GM12878 (cell line): ENCODE measurements at regions not wholly inside any gene's neighbourhood (a gene's known extent, or its start where the extent isn't known, plus 50 kb on each side); places are given as distances from the start of the nearest gene placed in this dataset.

ENCODE experiments used
- ATAC-seq: fragments of 200-7000 bp; cut with Tn5 transposase; 3 replicates; pipeline ENCODE4 v1.9.1; 2020; ENCODE audit warnings: mild to moderate bottlenecking, moderate library complexity
- BruUV-seq: library from RNA; stranded (reverse); fragments of 400-500 nt; replicated peaks from 2 replicates; lab custom pipeline; 2021; lab: Mats Ljungman, UMichigan
- CTCF ChIA-PET: fragments of 300-600 bp; sonication (Branson Sonifier 250); formaldehyde crosslinking; extraction: SDS; loops from one replicate; lab custom pipeline; 2021; ENCODE audit warnings: inconsistent platforms; lab: Yijun Ruan, JAX
- POLR2A ChIA-PET: fragments of 350-600 bp; formaldehyde crosslinking; extraction: SDS; loops from one replicate; lab custom pipeline; 2021; ENCODE audit warnings: inconsistent platforms; lab: Charles Lee
- RAD21 ChIA-PET: fragments of 300-600 bp; sonication (Branson Sonifier 250); formaldehyde crosslinking; loops from one replicate; lab custom pipeline; 2023; ENCODE audit warnings: antibody characterized with exemption; ENCODE audit not compliant: unreplicated experiment; lab: Charles Lee
- SMC1A ChIA-PET: fragments of 300-600 bp; sonication (Branson Sonifier 250); formaldehyde crosslinking; loops from one replicate; lab custom pipeline; 2023; ENCODE audit not compliant: unreplicated experiment, uncharacterized antibody; lab: Charles Lee
- DNase-seq: peaks from one replicate; pipeline ENCODE4 v3.0.0-alpha.2; 2011; ENCODE audit warnings: low read depth, low spot score
- FAIRE-seq: peaks from 3 replicates; lab custom pipeline; 2011; peaks lifted over from hg19 to GRCh38; lab: Jason Lieb, UNC
- H2AFZ ChIP-seq: 2 replicates; pipeline ENCODE4 v1.6.0; 2011; ENCODE audit warnings: low read depth, low read length, control low read depth; ENCODE audit not compliant: control insufficient read depth
- H3K27ac ChIP-seq: 2 replicates; pipeline ENCODE4 v1.5.1; 2011; ENCODE audit warnings: control low read depth; ENCODE audit not compliant: control insufficient read depth, insufficient read depth
- H3K27me3 ChIP-seq, 2 experiments: replicated peaks in 1 of 2; 2 replicates each; pipeline versions ENCODE4 v1.6.0 to v1.6.1; 2011; ENCODE audit warnings: low read length in 1 of 2; ENCODE audit not compliant: control insufficient read depth in 2 of 2, insufficient read depth in 2 of 2
- H3K36me3 ChIP-seq, 2 experiments: 2 replicates each; pipeline ENCODE4 v1.5.1; 2011; ENCODE audit warnings: low read length in 1 of 2; ENCODE audit not compliant: control insufficient read depth in 2 of 2, insufficient read depth in 2 of 2
- H3K4me1 ChIP-seq: 2 replicates; pipeline ENCODE4 v1.6.1; 2011; ENCODE audit warnings: mild to moderate bottlenecking, low read length, moderate library complexity, mixed read lengths; ENCODE audit not compliant: control insufficient read depth, insufficient read depth
- H3K4me2 ChIP-seq: 2 replicates; pipeline ENCODE4 v1.6.0; 2011; ENCODE audit warnings: control low read depth; ENCODE audit not compliant: control insufficient read depth, insufficient read depth
- H3K4me3 ChIP-seq: fragments of 200-600 bp; sonication (generic); 2 replicates; pipeline ENCODE4 v1.5.1; 2016
- H3K79me2 ChIP-seq: 2 replicates; pipeline ENCODE4 v1.6.0; 2011; ENCODE audit warnings: low read length; ENCODE audit not compliant: control insufficient read depth, insufficient read depth
- H3K9ac ChIP-seq: 2 replicates; pipeline ENCODE4 v1.8.0; 2011; ENCODE audit warnings: low read length, control low read depth, mixed read lengths; ENCODE audit not compliant: control insufficient read depth, insufficient read depth
- H3K9me3 ChIP-seq: replicated peaks from 3 replicates; pipeline ENCODE4 v1.5.1; 2011; ENCODE audit warnings: mild to moderate bottlenecking, low read length; ENCODE audit not compliant: control insufficient read depth, insufficient read depth
- H4K20me1 ChIP-seq: 2 replicates; pipeline ENCODE4 v1.6.0; 2011; ENCODE audit not compliant: control insufficient read depth, insufficient read depth
- ASH2L ChIP-seq: fragments of 300-600, 200-600 bp; sonication (generic); IDR thresholded peaks from 2 replicates; pipeline ENCODE4 v1.6.1; 2017; ENCODE audit warnings: low read depth, mild to moderate bottlenecking, borderline replicate concordance
- ATF7 ChIP-seq: fragments of 450-650 bp; IDR thresholded peaks from 2 replicates; pipeline ENCODE4 v1.6.1; 2016; ENCODE audit warnings: low read depth, mild to moderate bottlenecking
- BACH1 ChIP-seq: fragments of 450-650 bp; IDR thresholded peaks from 2 replicates; pipeline ENCODE4 v1.6.1; 2017; ENCODE audit warnings: mild to moderate bottlenecking, borderline replicate concordance
- BHLHE40 ChIP-seq, 2 experiments: fragments of 450-650 bp in 1 of 2; IDR thresholded peaks; 2 replicates each; pipeline ENCODE4 v1.6.1; 2011 to 2017; ENCODE audit warnings: low read depth in 2 of 2, borderline replicate concordance in 1 of 2, improper control_type of control experiment in 1 of 2, low read length in 1 of 2, mild to moderate bottlenecking in 1 of 2
- EGR1 ChIP-seq, 2 experiments: IDR thresholded peaks; 1 replicate in 1 of 2; 2 replicates in 1 of 2; pipeline ENCODE4 v1.6.1; 2011 to 2012; ENCODE audit warnings: low read depth in 2 of 2, low read length in 2 of 2, borderline replicate concordance in 1 of 2, mild to moderate bottlenecking in 1 of 2, moderate library complexity in 1 of 2
- ESRRA ChIP-seq: IDR thresholded peaks from 2 replicates; pipeline ENCODE4 v1.6.1; 2012; ENCODE audit warnings: mild to moderate bottlenecking, low read length, improper control_type of control experiment
- FOXM1 ChIP-seq: IDR thresholded peaks from 2 replicates; pipeline ENCODE4 v1.6.1; 2012; ENCODE audit warnings: low read depth, mild to moderate bottlenecking, inconsistent platforms, low read length, moderate library complexity
- HCFC1 ChIP-seq: fragments of 150-350 bp; IDR thresholded peaks from 2 replicates; pipeline ENCODE4 v1.6.1; 2014; ENCODE audit warnings: low read length
- JUNB ChIP-seq: IDR thresholded peaks from 2 replicates; pipeline ENCODE4 v1.6.1; 2016; ENCODE audit warnings: antibody characterized with exemption, mild to moderate bottlenecking
- JUND ChIP-seq: IDR thresholded peaks from 2 replicates; pipeline ENCODE4 v1.6.1; 2012; ENCODE audit warnings: low read depth, mild to moderate bottlenecking, low read length, improper control_type of control experiment, moderate library complexity
- KDM1A ChIP-seq: fragments of 200-600 bp; sonication (generic); IDR thresholded peaks from 2 replicates; pipeline ENCODE4 v1.6.1; 2016; ENCODE audit warnings: borderline replicate concordance
- MTA3 ChIP-seq: IDR thresholded peaks from 2 replicates; pipeline ENCODE4 v1.6.1; 2012; ENCODE audit warnings: low read length, inconsistent platforms, borderline replicate concordance
- PKNOX1 ChIP-seq: fragments of 450-650 bp; IDR thresholded peaks from 2 replicates; pipeline ENCODE4 v1.6.1; 2016; ENCODE audit warnings: mild to moderate bottlenecking
- SMARCA5 ChIP-seq: fragments of 450-650 bp; IDR thresholded peaks from 2 replicates; pipeline ENCODE4 v1.6.1; 2017; ENCODE audit warnings: mild to moderate bottlenecking
- SPI1 ChIP-seq: IDR thresholded peaks from 2 replicates; pipeline ENCODE4 v1.6.1; 2011; ENCODE audit warnings: low read depth, mild to moderate bottlenecking, low read length, moderate library complexity, borderline replicate concordance; ENCODE audit not compliant: insufficient read depth
- SRF ChIP-seq, 2 experiments: IDR thresholded peaks; 2 replicates each; pipeline ENCODE4 v1.6.1; 2011; ENCODE audit warnings: low read depth in 2 of 2, low read length in 2 of 2, mild to moderate bottlenecking in 1 of 2, moderate library complexity in 1 of 2
- STAT3 ChIP-seq: IDR thresholded peaks from 2 replicates; pipeline ENCODE4 v1.6.1; 2011; ENCODE audit warnings: low read depth, low read length, improper control_type of control experiment
- ZNF622 ChIP-seq: fragments of 450-650 bp; IDR thresholded peaks from 2 replicates; pipeline ENCODE4 v1.6.1; 2017; ENCODE audit warnings: mild to moderate bottlenecking, inconsistent platforms
- ZZZ3 ChIP-seq: IDR thresholded peaks from 2 replicates; pipeline ENCODE4 v1.6.1; 2011; ENCODE audit warnings: low read depth; ENCODE audit not compliant: control insufficient read depth, insufficient read length
- WGBS: methylation state at CpG from one replicate; pipeline ENCODE4 v1.1.6; 2016; ENCODE audit warnings: low lambda C conversion rate; ENCODE audit not compliant: insufficient replicate concordance, insufficient coverage; ENCODE audit errors: missing lambda C conversion rate; 5-methylcytosine and 5-hydroxymethylcytosine counted together
- in situ Hi-C: fragments of 300-500 bp; cut with MboI; formaldehyde crosslinking; loops from 9 replicates; pipeline ENCODE4 v1.14.3; 2018; ENCODE audit warnings: mixed read lengths
- intact Hi-C: fragments of 100-400 bp; cut with micrococcal nuclease; formaldehyde crosslinking; loops from one replicate; pipeline ENCODE4 v1.14.2; 2022; ENCODE audit not compliant: unreplicated experiment
- TF ChIP-seq, protein P1 (sequence below): IDR thresholded peaks from 2 replicates; pipeline ENCODE4 v1.6.1; 2012; ENCODE audit warnings: mild to moderate bottlenecking, low read depth, low read length

DNA sequence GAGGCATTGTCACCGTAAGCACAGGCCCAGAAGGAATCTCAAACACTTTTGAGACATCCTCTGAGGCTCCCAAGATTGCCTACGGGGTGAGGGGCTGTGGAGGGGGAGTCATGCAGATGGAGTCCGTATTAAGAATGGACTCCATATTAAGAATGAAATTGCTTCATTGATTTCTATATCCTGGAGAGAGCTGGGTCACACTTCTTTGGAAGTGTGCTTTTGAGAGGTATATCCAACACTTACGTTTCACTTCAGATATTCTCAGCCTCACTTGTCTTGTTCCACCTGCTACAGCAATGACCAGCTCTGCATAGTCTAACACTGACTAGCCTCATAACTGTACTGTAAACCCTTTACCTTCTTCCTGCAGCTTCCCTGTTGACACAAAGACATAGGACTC, 62.6 kb upstream of the ARHGAP5 start:
- intact Hi-C loops, result no loop called here
- BruUV-seq, result no TSS peak

DNA sequence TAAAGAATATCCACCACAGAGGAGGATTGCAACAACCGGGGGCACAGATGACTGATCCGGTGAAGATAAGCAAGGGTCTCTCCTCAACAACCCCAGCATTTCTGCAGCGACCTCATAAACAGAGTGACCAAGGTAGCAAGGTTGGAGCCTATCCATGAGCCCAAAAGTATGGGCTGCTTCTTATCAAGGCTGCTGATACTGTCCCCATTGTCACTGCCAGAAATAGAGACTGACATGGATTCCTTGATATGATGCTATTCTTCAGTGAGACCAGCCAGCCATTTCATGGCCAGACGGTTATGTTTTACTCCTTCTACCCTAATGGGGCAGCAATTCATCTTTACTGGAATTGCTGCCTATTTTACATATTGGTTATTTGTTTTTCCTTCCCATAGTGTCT, 61.9 kb upstream of the ARHGAP5 start:
- no peaks in the 10 kb centered on the region for H3K4me1 ChIP-seq
- no peaks in the 10 kb centered on the region for H3K9me3 ChIP-seq
- no peak overlapping the region for H3K27ac ChIP-seq
- H3K4me3 ChIP-seq, result no peak overlapping the region
- in situ Hi-C loops, result no loop called here
- CTCF ChIA-PET, result no interaction called here
- WGBS, result 38% methylated on average over 4 of the region's 4 CpGs
- H4K20me1 ChIP-seq, result no peaks in the 10 kb centered on the region
- ATAC-seq (no peak), FAIRE-seq (no peak), DNase-seq (no peak)
- RAD21 ChIA-PET, result no interaction called here
- SMC1A ChIA-PET, result no interaction called here
- H3K9ac ChIP-seq, result no peak overlapping the region
- H2AFZ ChIP-seq, result no peak overlapping the region
- no peaks in the 10 kb centered on the region for H3K79me2 ChIP-seq
- intact Hi-C loops, result no loop called here
- no peak overlapping the region for H3K4me2 ChIP-seq
- no TSS peak for BruUV-seq
- no peaks in the 10 kb centered on the region for H3K36me3 ChIP-seq
- no peaks in the 10 kb centered on the region for H3K27me3 ChIP-seq
- POLR2A ChIA-PET, result no interaction called here
- TF ChIP-seq SRF (IDR thresholded peaks at IDR 0.05; ENCODE audit: low read depth in 2 of 2, low read length in 2 of 2) (no peak), PKNOX1 (no peak), ATF7 (no peak), ZNF622 (no peak), ZZZ3 (no peak), KDM1A (no peak), SPI1 (no peak), HCFC1 (no peak), STAT3 (no peak), JUNB (no peak), MTA3 (no peak), ASH2L (no peak)
- TF ChIP-seq, protein P1, sequence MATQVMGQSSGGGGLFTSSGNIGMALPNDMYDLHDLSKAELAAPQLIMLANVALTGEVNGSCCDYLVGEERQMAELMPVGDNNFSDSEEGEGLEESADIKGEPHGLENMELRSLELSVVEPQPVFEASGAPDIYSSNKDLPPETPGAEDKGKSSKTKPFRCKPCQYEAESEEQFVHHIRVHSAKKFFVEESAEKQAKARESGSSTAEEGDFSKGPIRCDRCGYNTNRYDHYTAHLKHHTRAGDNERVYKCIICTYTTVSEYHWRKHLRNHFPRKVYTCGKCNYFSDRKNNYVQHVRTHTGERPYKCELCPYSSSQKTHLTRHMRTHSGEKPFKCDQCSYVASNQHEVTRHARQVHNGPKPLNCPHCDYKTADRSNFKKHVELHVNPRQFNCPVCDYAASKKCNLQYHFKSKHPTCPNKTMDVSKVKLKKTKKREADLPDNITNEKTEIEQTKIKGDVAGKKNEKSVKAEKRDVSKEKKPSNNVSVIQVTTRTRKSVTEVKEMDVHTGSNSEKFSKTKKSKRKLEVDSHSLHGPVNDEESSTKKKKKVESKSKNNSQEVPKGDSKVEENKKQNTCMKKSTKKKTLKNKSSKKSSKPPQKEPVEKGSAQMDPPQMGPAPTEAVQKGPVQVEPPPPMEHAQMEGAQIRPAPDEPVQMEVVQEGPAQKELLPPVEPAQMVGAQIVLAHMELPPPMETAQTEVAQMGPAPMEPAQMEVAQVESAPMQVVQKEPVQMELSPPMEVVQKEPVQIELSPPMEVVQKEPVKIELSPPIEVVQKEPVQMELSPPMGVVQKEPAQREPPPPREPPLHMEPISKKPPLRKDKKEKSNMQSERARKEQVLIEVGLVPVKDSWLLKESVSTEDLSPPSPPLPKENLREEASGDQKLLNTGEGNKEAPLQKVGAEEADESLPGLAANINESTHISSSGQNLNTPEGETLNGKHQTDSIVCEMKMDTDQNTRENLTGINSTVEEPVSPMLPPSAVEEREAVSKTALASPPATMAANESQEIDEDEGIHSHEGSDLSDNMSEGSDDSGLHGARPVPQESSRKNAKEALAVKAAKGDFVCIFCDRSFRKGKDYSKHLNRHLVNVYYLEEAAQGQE, result no peak

More for the DNA sequence above, 62.6 kb upstream of the ARHGAP5 start:
- no peak overlapping the region for H3K27ac ChIP-seq
- POLR2A ChIA-PET, result no interaction called here
- H3K79me2 ChIP-seq, result no peaks in the 10 kb centered on the region
- no peak overlapping the region for H3K4me2 ChIP-seq
- H4K20me1 ChIP-seq, result no peaks in the 10 kb centered on the region
- SMC1A ChIA-PET, result no interaction called here
- RAD21 ChIA-PET, result no interaction called here
- WGBS, result 10% methylated on average over 4 of the region's 4 CpGs
- H3K4me1 ChIP-seq, result no peaks in the 10 kb centered on the region
- in situ Hi-C loops, result no loop called here
- H3K9me3 ChIP-seq, result no peaks in the 10 kb centered on the region
- FAIRE-seq (no peak), ATAC-seq (no peak), DNase-seq (no peak)
- no peak overlapping the region for H3K4me3 ChIP-seq
- CTCF ChIA-PET, result interaction anchor here (0.7 to 1.1 kb wide), 2 partner anchors 18 to 23 kb away, joined by 3 read pairs; no protein-coding TSS in a partner anchor
- TF ChIP-seq EGR1 (IDR thresholded peaks at IDR 0.05; ENCODE audit: borderline replicate concordance in 1 of 2, low read depth in 2 of 2, low read length in 2 of 2), result no peak
- no peak for TF ChIP-seq SMARCA5
- no peak for TF ChIP-seq JUND
- no peak for TF ChIP-seq ESRRA
- TF ChIP-seq FOXM1, result no peak
- no peak for TF ChIP-seq BACH1
- no peak for TF ChIP-seq BHLHE40 (IDR thresholded peaks at IDR 0.05; ENCODE audit: borderline replicate concordance in 1 of 2, low read depth in 2 of 2, low read length in 1 of 2)
- no peaks in the 10 kb centered on the region for H3K36me3 ChIP-seq
- H3K27me3 ChIP-seq, result no peaks in the 10 kb centered on the region
- no peak overlapping the region for H2AFZ ChIP-seq
- no peak overlapping the region for H3K9ac ChIP-seq
